GM13976 (cell line): ENCODE measurements at regions not wholly inside any gene's neighbourhood (a gene's known extent, or its start where the extent isn't known, plus 50 kb on each side); places are given as distances from the start of the nearest gene placed in this dataset.
"Not testable (repeated sequence)": the region's sequence is repeated elsewhere in the genome, so short reads cannot be mapped to it uniquely, and the experiment has no call there.

Experiments used
- DNase-seq: peaks from one replicate; pipeline ENCODE4 v3.0.0; 2012; ENCODE audit warnings: low spot score
- CTCF ChIP-seq: IDR thresholded peaks from 2 replicates; pipeline ENCODE4 v1.5.1; 2012; ENCODE audit warnings: borderline replicate concordance, mild to moderate bottlenecking; ENCODE audit not compliant: insufficient read depth; ENCODE audit errors: extremely low read depth, missing control alignments, control extremely low read depth
- in situ Hi-C: fragments of 300-500 bp; cut with MboI; formaldehyde crosslinking; loops from one replicate; pipeline ENCODE4 v1.12.0; 2022; ENCODE audit warnings: low sequenced_read_pairs, mixed read lengths, inconsistent platforms; ENCODE audit not compliant: unreplicated experiment

GRCh38 chr10:121133901-121134300 lies 282.7 kb downstream of the WDR11 start:
- TF ChIP-seq CTCF: no peak
- in situ Hi-C loops: no loop called here
- no peak for DNase-seq

- TF ChIP-seq CTCF: no peak
- in situ Hi-C loops: no loop called here
- DNase-seq: no peak
Observed at GRCh38 chr10:121134711-121135110, 283.5 kb downstream of the WDR11 start.

- TF ChIP-seq CTCF: no peak
- no peak for DNase-seq
- in situ Hi-C loops: no loop called here
Observed at GRCh38 chr10:121135512-121135911, 284.4 kb downstream of the WDR11 start.

- no peak for DNase-seq
- in situ Hi-C loops: no loop called here
- TF ChIP-seq CTCF: no peak
Observed at GRCh38 chr10:121137533-121137932, 286.4 kb downstream of the WDR11 start.

GRCh38 chr10:121138112-121138860 lies 287.1 kb downstream of the WDR11 start:
- DNase-seq: no peak
- TF ChIP-seq CTCF: no peak
- in situ Hi-C loops: no loop called here

- in situ Hi-C loops: no loop called here
- no peak for TF ChIP-seq CTCF
- no peak for DNase-seq
Observed at GRCh38 chr10:121138918-121139317, 287.8 kb downstream of the WDR11 start.

- in situ Hi-C loops, DNase-seq: not testable (repeated sequence)
Observed at GRCh38 chr10:121145802-121146395, 294.7 kb downstream of the WDR11 start.
